HAP-1 (cell line): ENCODE measurements at regions not wholly inside any gene's neighbourhood (a gene's known extent, or its start where the extent isn't known, plus 50 kb on each side); places are given as distances from the start of the nearest gene placed in this dataset.
A peak's percentile ranks its signal among the peaks of the same experiment; 100 is the strongest.

Experiments
- DNase-seq, 2 experiments: peaks; one replicate each; pipeline ENCODE4 v3.0.0-alpha.2; 2016 to 2020; ENCODE audit warnings: low spot score in 2 of 2
- H3K27me3 ChIP-seq: fragments of 250-450 bp; sonication (Bioruptor Pico); 2 replicates; pipeline ENCODE4 v1.5.1; 2020; ENCODE audit warnings: low read depth, mild to moderate bottlenecking, moderate library complexity
- H3K36me3 ChIP-seq: fragments of 250-450 bp; sonication (Bioruptor Pico); replicated peaks from 2 replicates; pipeline ENCODE4 v1.5.1; 2020; ENCODE audit warnings: mild to moderate bottlenecking
- H3K4me1 ChIP-seq: fragments of 250-450 bp; sonication (Bioruptor Pico); 2 replicates; pipeline ENCODE4 v1.5.1; 2020; ENCODE audit warnings: mild to moderate bottlenecking
- H3K4me3 ChIP-seq: fragments of 250-450 bp; sonication (Bioruptor Pico); 2 replicates; pipeline ENCODE4 v1.5.1; 2020; ENCODE audit warnings: mild to moderate bottlenecking, moderate library complexity
- H3K9me3 ChIP-seq: fragments of 250-450 bp; sonication (Bioruptor Pico); 2 replicates; pipeline ENCODE4 v1.5.1; 2020; ENCODE audit warnings: mild to moderate bottlenecking, moderate library complexity
- in situ Hi-C: fragments of 300-500 bp; cut with MboI; formaldehyde crosslinking; loops from 3 replicates; pipeline ENCODE4 v1.14.3; 2020; ENCODE audit warnings: low sequenced_read_pairs, inconsistent platforms, mixed read lengths

DNA sequence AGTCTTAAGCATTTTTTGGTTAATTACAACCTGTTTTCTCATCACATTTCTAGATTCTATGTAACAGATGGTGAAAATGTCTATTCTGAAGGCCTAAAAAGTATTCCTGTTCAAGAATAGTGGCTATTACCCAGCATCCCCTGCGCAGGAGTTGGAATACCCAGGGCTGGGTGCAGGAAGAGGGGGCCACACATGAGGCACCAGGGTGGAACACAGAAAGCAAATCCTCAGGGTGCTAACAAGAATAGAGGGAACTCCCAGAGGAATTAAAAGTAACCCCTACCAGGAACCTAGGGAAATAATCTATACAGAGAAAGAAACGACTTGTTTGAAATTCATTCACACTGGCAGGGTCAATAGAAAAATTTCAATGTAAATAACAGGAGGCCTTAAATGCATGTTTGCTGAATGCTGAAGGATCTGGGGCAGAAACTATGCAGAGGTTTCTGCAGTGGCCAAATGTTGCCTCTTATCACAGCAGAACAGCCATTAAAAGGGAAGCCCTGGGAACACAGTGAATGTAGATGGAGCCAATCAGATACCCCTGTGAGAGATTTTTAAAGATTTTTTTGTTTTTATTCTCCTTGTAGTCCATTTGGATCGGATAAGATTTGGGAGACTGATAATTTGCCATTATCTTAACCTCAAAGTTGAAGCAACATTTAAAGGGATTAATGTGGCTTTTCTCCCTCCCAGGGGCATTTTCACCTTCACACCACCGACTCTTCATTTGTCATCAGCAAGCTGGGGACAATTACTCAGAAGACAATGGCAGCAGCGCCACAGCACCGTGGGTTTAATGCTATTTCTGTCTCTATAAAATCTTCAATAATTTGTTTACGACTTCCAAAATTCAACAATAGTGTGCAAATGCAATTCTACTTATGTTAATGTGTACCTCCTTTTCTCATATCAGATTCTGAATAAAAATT is 196.0 kb upstream of the PSMD7 start:
- H3K4me3 ChIP-seq = no peak overlapping the region
- peak; percentile 66 to 78 for DNase-seq
- no peaks in the 10 kb centered on the region for H3K27me3 ChIP-seq
- peaks cover 4% of the 10 kb centered on the region; the same call in 1 of the 2 replicates for H3K9me3 ChIP-seq
- peaks cover 48% of the 10 kb centered on the region for H3K4me1 ChIP-seq
- no peaks in the 10 kb centered on the region for H3K36me3 ChIP-seq
- in situ Hi-C loops = no loop called here

DNA sequence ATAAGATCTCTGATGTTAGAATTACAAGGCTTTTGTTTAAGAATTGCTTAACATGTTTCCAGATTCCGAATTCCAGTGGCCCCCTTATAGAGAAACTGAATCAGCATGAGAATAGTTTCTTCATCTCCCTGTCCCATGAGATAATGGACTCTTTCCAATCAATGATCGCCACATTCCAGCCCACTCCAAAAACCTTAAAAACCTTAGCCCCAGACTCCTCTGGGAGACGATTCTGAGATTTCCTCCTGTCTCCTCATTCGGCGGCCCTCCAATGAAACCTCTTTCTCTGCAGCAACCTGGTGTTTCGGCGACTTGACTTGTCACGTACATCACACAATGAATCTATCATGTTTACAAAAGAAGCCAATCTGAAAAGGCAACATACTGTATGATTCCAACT is 197.1 kb upstream of the PSMD7 start:
- in situ Hi-C loops = no loop called here
- Histone ChIP-seq H3K36me3 (no peaks in the 10 kb centered on the region), H3K4me1 (peaks cover 48% of the 10 kb centered on the region), H3K9me3 (peaks cover 4% of the 10 kb centered on the region; the same call in 1 of the 2 replicates), H3K27me3 (no peaks in the 10 kb centered on the region), H3K4me3 (no peak overlapping the region)
- peak; percentile 73 to 82 for DNase-seq

- peaks cover 37% of the 10 kb centered on the region for H3K4me1 ChIP-seq
- DNase-seq = no peak
- H3K27me3 ChIP-seq = no peaks in the 10 kb centered on the region
- in situ Hi-C loops = no loop called here
- H3K36me3 ChIP-seq = no peaks in the 10 kb centered on the region
- H3K4me3 ChIP-seq = no peak overlapping the region
- no peaks in the 10 kb centered on the region for H3K9me3 ChIP-seq
These were observed 201.7 kb upstream of the PSMD7 start for GRCh38 chr16:74094962-74095361.

DNA sequence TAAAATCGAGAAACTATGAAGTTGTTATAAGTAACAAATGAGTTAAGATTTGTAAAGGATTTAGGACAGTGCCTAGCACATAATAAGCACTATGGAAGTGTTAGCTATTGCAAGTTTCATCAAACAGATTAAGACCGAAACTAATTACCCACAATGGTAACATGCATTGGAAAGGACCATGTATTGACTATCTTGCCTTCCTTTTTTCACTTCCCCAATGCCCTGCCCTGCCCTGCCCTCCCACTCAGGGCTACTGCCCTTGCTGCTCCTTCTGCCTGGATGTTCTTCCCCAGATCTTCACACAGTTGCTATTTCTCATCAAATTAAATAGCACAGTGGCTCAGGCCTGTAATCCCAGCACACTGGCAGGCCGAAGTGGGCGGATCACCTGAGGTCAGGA is 202.1 kb upstream of the PSMD7 start:
- no peaks in the 10 kb centered on the region for H3K36me3 ChIP-seq
- H3K27me3 ChIP-seq = no peaks in the 10 kb centered on the region
- H3K4me3 ChIP-seq = no peak overlapping the region
- peaks cover 32% of the 10 kb centered on the region for H3K4me1 ChIP-seq
- in situ Hi-C loops = no loop called here
- no peak for DNase-seq
- H3K9me3 ChIP-seq = no peaks in the 10 kb centered on the region

- no peaks in the 10 kb centered on the region for H3K36me3 ChIP-seq
- H3K4me3 ChIP-seq = no peak overlapping the region
- no peaks in the 10 kb centered on the region for H3K27me3 ChIP-seq
- H3K9me3 ChIP-seq = no peaks in the 10 kb centered on the region
- DNase-seq = peak in 1 of 2 experiments; percentile 60
- in situ Hi-C loops = no loop called here
- H3K4me1 ChIP-seq = peaks cover 19% of the 10 kb centered on the region
These were observed 204.3 kb upstream of the PSMD7 start for GRCh38 chr16:74092336-74092735.

- no peaks in the 10 kb centered on the region for H3K36me3 ChIP-seq
- DNase-seq = no peak
- H3K9me3 ChIP-seq = no peaks in the 10 kb centered on the region
- no peak overlapping the region for H3K4me3 ChIP-seq
- in situ Hi-C loops = no loop called here
- no peaks in the 10 kb centered on the region for H3K27me3 ChIP-seq
- peaks cover 14% of the 10 kb centered on the region for H3K4me1 ChIP-seq
These were observed 205.7 kb upstream of the PSMD7 start for GRCh38 chr16:74090871-74091270.

DNA sequence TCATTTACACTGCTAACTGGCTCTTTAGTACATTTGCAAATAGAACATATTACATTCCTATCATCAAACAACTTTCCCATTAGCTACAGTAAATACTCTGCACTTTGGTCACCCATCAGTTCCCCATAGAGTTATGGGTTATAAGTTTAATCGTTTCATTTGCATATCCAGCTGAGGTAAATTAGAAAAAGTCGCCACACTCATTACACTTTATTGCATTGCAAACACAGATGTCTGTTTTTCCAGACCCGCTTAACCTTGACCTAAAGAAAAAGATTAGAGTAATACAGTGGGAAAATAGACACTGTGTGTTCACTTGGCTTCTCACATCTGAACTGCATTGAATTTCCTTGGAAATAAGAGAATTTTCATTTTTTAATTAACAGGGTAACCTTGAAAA is 213.1 kb upstream of the PSMD7 start:
- in situ Hi-C loops = no loop called here
- DNase-seq = no peak
- no peaks in the 10 kb centered on the region for H3K36me3 ChIP-seq

GRCh38 chr16:74080311-74080710 is 216.3 kb upstream of the PSMD7 start:
- peaks cover 10% of the 10 kb centered on the region for H3K4me1 ChIP-seq
- no peaks in the 10 kb centered on the region for H3K27me3 ChIP-seq
- no peak for DNase-seq
- in situ Hi-C loops = no loop called here
- no peaks in the 10 kb centered on the region for H3K36me3 ChIP-seq
- no peaks in the 10 kb centered on the region for H3K9me3 ChIP-seq
- H3K4me3 ChIP-seq = no peak overlapping the region

More for the DNA sequence above, 213.1 kb upstream of the PSMD7 start:
- Histone ChIP-seq H3K9me3 (no peaks in the 10 kb centered on the region), H3K4me1 (peaks cover 10% of the 10 kb centered on the region), H3K4me3 (no peak overlapping the region), H3K27me3 (no peaks in the 10 kb centered on the region)

DNA sequence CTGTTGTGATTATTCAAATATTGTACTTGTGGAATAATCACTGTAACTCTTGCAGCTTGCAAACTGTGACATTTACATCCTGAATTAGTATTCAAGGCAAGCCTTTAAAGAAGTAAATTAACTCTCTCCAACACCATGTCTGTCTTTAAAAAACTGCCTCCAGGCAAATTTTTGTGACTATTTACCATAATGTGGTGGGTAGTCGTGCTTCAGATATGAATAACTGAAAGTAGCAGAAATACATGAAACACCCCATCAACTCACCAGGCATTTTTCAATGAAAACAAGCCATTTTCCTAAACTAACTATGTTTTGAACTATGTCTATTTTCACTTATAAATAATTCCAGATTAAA is 217.4 kb upstream of the PSMD7 start:
- Histone ChIP-seq H3K4me3 (no peak overlapping the region), H3K27me3 (no peaks in the 10 kb centered on the region), H3K4me1 (peaks cover 10% of the 10 kb centered on the region), H3K9me3 (no peaks in the 10 kb centered on the region), H3K36me3 (no peaks in the 10 kb centered on the region)
- DNase-seq = peak in 1 of 2 experiments; percentile 18
- in situ Hi-C loops = no loop called here

- H3K36me3 ChIP-seq = no peaks in the 10 kb centered on the region
- in situ Hi-C loops = no loop called here
- no peaks in the 10 kb centered on the region for H3K27me3 ChIP-seq
- H3K4me1 ChIP-seq = peaks cover 10% of the 10 kb centered on the region
- DNase-seq = no peak
- H3K9me3 ChIP-seq = no peaks in the 10 kb centered on the region
- H3K4me3 ChIP-seq = no peak overlapping the region
These were observed 217.9 kb upstream of the PSMD7 start for GRCh38 chr16:74078511-74079231.

- no peak for DNase-seq
- Histone ChIP-seq H3K4me3 (no peak overlapping the region), H3K36me3 (no peaks in the 10 kb centered on the region), H3K9me3 (no peaks in the 10 kb centered on the region), H3K4me1 (peaks cover 10% of the 10 kb centered on the region), H3K27me3 (no peaks in the 10 kb centered on the region)
- in situ Hi-C loops = no loop called here
These were observed 220.0 kb upstream of the PSMD7 start for GRCh38 chr16:74076568-74076967.

DNA sequence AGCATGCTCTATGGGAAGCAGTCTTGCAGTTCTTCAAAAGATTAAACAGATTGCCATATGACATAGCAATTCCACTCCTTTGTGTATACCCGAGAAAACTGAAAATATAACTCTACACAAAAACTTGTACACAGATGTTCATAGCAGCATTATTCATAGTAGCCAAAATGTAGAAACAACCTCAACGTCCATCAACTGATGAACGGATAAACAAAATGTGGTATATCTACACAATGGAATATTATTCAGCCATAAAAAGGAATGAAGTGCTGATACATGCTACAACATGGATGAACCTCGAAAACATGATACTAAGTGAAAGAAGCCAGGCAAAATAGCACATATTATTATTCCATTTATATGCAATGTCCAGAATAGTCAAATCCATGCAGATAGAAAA is 221.2 kb upstream of the PSMD7 start:
- H3K27me3 ChIP-seq = no peaks in the 10 kb centered on the region
- in situ Hi-C loops = no loop called here
- DNase-seq = no peak

DNA sequence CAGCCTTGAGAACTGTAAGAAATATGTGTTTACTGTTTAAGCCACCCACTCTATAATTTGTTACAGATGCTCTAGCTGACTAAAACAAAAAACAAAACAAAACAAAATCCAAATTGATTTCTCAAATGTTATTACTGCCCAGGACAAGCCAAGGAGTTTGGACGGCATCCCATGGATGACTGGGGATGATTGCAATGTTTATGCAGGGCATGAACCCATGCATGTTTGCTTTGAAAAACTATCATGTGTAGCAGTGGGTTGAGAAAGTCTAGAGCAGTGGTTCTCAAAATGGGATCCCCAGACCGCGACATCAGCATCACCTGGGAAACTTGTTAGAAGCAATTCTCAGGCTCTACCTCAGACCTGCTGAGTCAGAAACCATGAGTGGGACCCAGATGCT is 223.2 kb upstream of the PSMD7 start:
- no peak overlapping the region for H3K4me3 ChIP-seq
- no peaks in the 10 kb centered on the region; the same call in 1 of the 2 replicates for H3K4me1 ChIP-seq
- no peaks in the 10 kb centered on the region for H3K36me3 ChIP-seq
- no peaks in the 10 kb centered on the region for H3K9me3 ChIP-seq
- DNase-seq = no peak
- H3K27me3 ChIP-seq = no peaks in the 10 kb centered on the region
- in situ Hi-C loops = no loop called here

More for the DNA sequence above, 221.2 kb upstream of the PSMD7 start:
- peaks cover 10% of the 10 kb centered on the region for H3K4me1 ChIP-seq
- H3K36me3 ChIP-seq = no peaks in the 10 kb centered on the region
- H3K4me3 ChIP-seq = no peak overlapping the region
- H3K9me3 ChIP-seq = no peaks in the 10 kb centered on the region

GRCh38 chr16:74071996-74072535 is 224.5 kb upstream of the PSMD7 start:
- H3K27me3 ChIP-seq = no peaks in the 10 kb centered on the region
- no peak overlapping the region for H3K4me3 ChIP-seq
- no peak for DNase-seq
- no peaks in the 10 kb centered on the region for H3K9me3 ChIP-seq
- no peaks in the 10 kb centered on the region for H3K36me3 ChIP-seq
- in situ Hi-C loops = no loop called here
- no peaks in the 10 kb centered on the region for H3K4me1 ChIP-seq
